Cardiac fibroblast (primary cell): ENCODE measurements at regions not wholly inside any gene's neighbourhood (a gene's known extent, or its start where the extent isn't known, plus 50 kb on each side); places are given as distances from the start of the nearest gene placed in this dataset.

ENCODE experiments used
- DNase-seq, 2 donors: peaks; one replicate each; pipeline versions ENCODE4 v3.0.0 to v3.0.0-alpha.2; 2010; ENCODE audit warnings: low read depth in 2 of 2
- H3K4me3 ChIP-seq, 2 donors: replicated peaks in 1 of 2; 1 replicate in 1 of 2; 2 replicates in 1 of 2; pipeline ENCODE4 v1.5.1; 2011; ENCODE audit warnings: low read depth in 2 of 2, low read length in 2 of 2, mild to moderate bottlenecking in 2 of 2, moderate library complexity in 1 of 2
- CTCF ChIP-seq: IDR thresholded peaks from one replicate; pipeline ENCODE4 v1.5.1; 2011; ENCODE audit warnings: low read depth, mild to moderate bottlenecking, low read length, inconsistent platforms

GRCh38 chr18:72410399-72410798, 133.7 kb downstream of the CBLN2 start:
- H3K4me3 ChIP-seq = no peak overlapping the region
- DNase-seq = no peak
- TF ChIP-seq CTCF = no peak

DNA sequence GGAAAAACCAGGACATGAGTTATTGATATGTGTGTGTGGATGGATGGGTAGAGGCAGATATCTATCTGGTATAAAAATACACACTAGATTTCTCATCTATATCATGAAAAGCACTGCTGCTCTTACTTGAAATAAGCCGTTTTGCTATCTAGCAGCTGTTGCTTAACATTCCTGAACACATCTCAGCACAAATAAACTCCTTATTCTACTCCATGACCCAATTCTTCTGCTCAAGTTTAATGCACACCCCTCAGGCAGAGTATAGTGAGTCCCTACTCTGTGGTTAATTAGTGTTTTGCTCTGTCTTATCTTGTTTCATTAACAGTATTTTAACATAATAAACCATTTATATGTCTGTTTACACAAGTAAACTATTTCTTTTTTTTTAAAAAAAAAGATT, 134.2 kb downstream of the CBLN2 start:
- H3K4me3 ChIP-seq = no peak overlapping the region
- DNase-seq = no peak
- no peak for TF ChIP-seq CTCF

DNA sequence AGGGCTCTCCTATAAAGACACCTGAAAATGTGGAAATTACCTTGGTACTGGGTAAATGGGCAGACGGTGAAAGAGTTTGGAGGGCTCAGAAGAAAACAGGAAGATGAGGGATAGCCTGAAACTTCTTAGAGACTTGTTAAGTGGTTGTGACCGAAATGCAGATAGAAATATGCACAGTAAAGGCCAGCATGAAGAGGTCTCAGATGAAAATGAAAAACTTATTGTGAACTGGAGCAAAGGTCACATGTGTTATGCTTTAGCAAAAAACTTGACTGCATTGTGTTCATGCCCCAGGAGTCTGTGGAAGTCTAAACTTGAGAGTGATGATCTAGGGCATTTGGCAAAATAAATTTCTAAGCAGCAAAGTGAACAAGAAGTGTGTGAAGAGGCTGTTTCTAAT, 137.1 kb downstream of the CBLN2 start:
- no peak for TF ChIP-seq CTCF
- no peak for DNase-seq
- no peak overlapping the region for H3K4me3 ChIP-seq

GRCh38 chr18:72391951-72392350, 152.2 kb downstream of the CBLN2 start:
- TF ChIP-seq CTCF = no peak
- DNase-seq = no peak
- no peak overlapping the region for H3K4me3 ChIP-seq

GRCh38 chr18:72391427-72391826, 152.7 kb downstream of the CBLN2 start:
- no peak overlapping the region for H3K4me3 ChIP-seq
- TF ChIP-seq CTCF = no peak
- DNase-seq = no peak

- no peak for DNase-seq
- H3K4me3 ChIP-seq = no peak overlapping the region
- TF ChIP-seq CTCF = no peak
These were observed 166.1 kb downstream of the CBLN2 start for GRCh38 chr18:72378016-72378415.

- no peak for TF ChIP-seq CTCF
- no peak for DNase-seq
- H3K4me3 ChIP-seq = no peak overlapping the region
These were observed 167.9 kb downstream of the CBLN2 start for GRCh38 chr18:72376256-72376655.
